HepG2 (cell line): ENCODE measurements at regions not wholly inside any gene's neighbourhood (a gene's known extent, or its start where the extent isn't known, plus 50 kb on each side); places are given as distances from the start of the nearest gene placed in this dataset.
"Not testable (repeated sequence)": the region's sequence is repeated elsewhere in the genome, so short reads cannot be mapped to it uniquely, and the experiment has no call there.

Experiments
- ATAC-seq: fragments of 200-7000 bp; cut with Tn5 transposase; 3 replicates; pipeline ENCODE4 v1.9.1; 2020; ENCODE audit warnings: mild to moderate bottlenecking, moderate library complexity
- BruUV-seq: library from RNA; stranded (reverse); fragments of 400-500 nt; replicated peaks from 2 replicates; lab custom pipeline; 2021; lab: Mats Ljungman, UMichigan
- CTCF ChIA-PET: fragments of 300-600 bp; formaldehyde crosslinking; extraction: SDS; loops from one replicate; lab custom pipeline; 2021; ENCODE audit warnings: low total read pairs, inconsistent platforms, low intra/inter-chr PET ratio; lab: Yijun Ruan, JAX
- POLR2A ChIA-PET: fragments of 350-600 bp; sonication (Branson Sonifier 250); formaldehyde crosslinking; loops from one replicate; lab custom pipeline; 2020; ENCODE audit warnings: antibody characterized with exemption, inconsistent platforms; lab: Yijun Ruan, JAX
- DNase-seq: peaks from one replicate; pipeline ENCODE4 v3.0.0-alpha.2; 2015; ENCODE audit warnings: low spot score
- FAIRE-seq: peaks from 3 replicates; lab custom pipeline; 2011; peaks lifted over from hg19 to GRCh38; lab: Jason Lieb, UNC
- H2AFZ ChIP-seq: one replicate; pipeline ENCODE4 v1.6.1; 2011; ENCODE audit warnings: low read length, inconsistent platforms
- H3K27ac ChIP-seq: fragments of 300-600 bp; 3 replicates; pipeline ENCODE4 v1.8.0; 2011; ENCODE audit warnings: mixed run types, mild to moderate bottlenecking, mixed read lengths, low read length, inconsistent platforms; ENCODE audit not compliant: insufficient read depth; ENCODE audit errors: extremely low read length
- H3K27me3 ChIP-seq, 2 experiments: fragments of 200-600 bp in 1 of 2; 2 replicates in 1 of 2; 3 replicates in 1 of 2; pipeline versions ENCODE4 v1.6.0 to v1.8.0; 2011; ENCODE audit warnings: low read length in 2 of 2, mild to moderate bottlenecking in 2 of 2, moderate library complexity in 2 of 2, inconsistent platforms in 1 of 2; ENCODE audit not compliant: insufficient read depth in 2 of 2, control insufficient read depth in 1 of 2
- H3K36me3 ChIP-seq, 2 experiments: fragments of 200-600 bp in 1 of 2; replicated peaks in 1 of 2; 2 replicates in 1 of 2; 3 replicates in 1 of 2; pipeline versions ENCODE4 v1.5.1 to v1.8.0; 2011; ENCODE audit warnings: low read length in 2 of 2, inconsistent platforms in 1 of 2; ENCODE audit not compliant: insufficient read depth in 2 of 2, control insufficient read depth in 1 of 2
- H3K4me1 ChIP-seq: 2 replicates; pipeline ENCODE4 v1.5.1; 2012; ENCODE audit warnings: low read length, inconsistent platforms; ENCODE audit not compliant: insufficient read depth
- H3K4me2 ChIP-seq: 2 replicates; pipeline ENCODE4 v1.6.0; 2011; ENCODE audit warnings: low read depth, low read length, inconsistent platforms
- H3K4me3 ChIP-seq, 3 experiments: fragments of 200-600 bp in 1 of 3; sonication (generic), shearing (Covaris generic) in 1 of 3; replicated peaks in 1 of 3; 2 replicates each; pipeline ENCODE4 v1.5.1; 2011 to 2016; ENCODE audit warnings: low read length in 3 of 3, inconsistent platforms in 2 of 3, low read depth in 2 of 3, mild to moderate bottlenecking in 2 of 3, control low read depth in 1 of 3, mixed read lengths in 1 of 3; ENCODE audit not compliant: insufficient read depth in 1 of 3
- H3K79me2 ChIP-seq: one replicate; pipeline ENCODE4 v1.6.1; 2011; ENCODE audit warnings: low read length, inconsistent platforms; ENCODE audit not compliant: insufficient read depth
- H3K9ac ChIP-seq: 2 replicates; pipeline ENCODE4 v1.6.0; 2011; ENCODE audit warnings: mild to moderate bottlenecking, low read depth, low read length, inconsistent platforms; ENCODE audit not compliant: insufficient read depth
- H3K9me3 ChIP-seq: 2 replicates; pipeline ENCODE4 v1.5.1; 2012; ENCODE audit warnings: mild to moderate bottlenecking, low read length
- H4K20me1 ChIP-seq: 2 replicates; pipeline ENCODE4 v1.6.0; 2011; ENCODE audit warnings: inconsistent platforms, mild to moderate bottlenecking, low read length, moderate library complexity; ENCODE audit not compliant: insufficient read depth
- CTCF ChIP-seq: sonication (generic); formaldehyde crosslinking; IDR thresholded peaks from 2 replicates; pipeline ENCODE4 v1.5.0; 2020; ENCODE audit warnings: mild to moderate bottlenecking, missing genetic modification reagents, moderate library complexity
- E2F5 ChIP-seq: sonication (generic); formaldehyde crosslinking; conservative IDR thresholded peaks from 2 replicates; pipeline ENCODE4 v1.4.0; 2020; ENCODE audit warnings: missing genetic modification reagents
- KLF6 ChIP-seq: IDR thresholded peaks from 2 replicates; pipeline ENCODE4 v1.8.0; 2016; ENCODE audit warnings: missing biosample characterization, missing genetic modification reagents
- MAFF ChIP-seq: IDR thresholded peaks from 2 replicates; pipeline ENCODE4 v1.6.1; 2011; ENCODE audit warnings: low read depth, low read length, improper control_type of control experiment
- MBD4 ChIP-seq: IDR thresholded peaks from 2 replicates; pipeline ENCODE4 v1.6.1; 2012; ENCODE audit warnings: low read length, inconsistent platforms, borderline replicate concordance
- MXI1 ChIP-seq: IDR thresholded peaks from 3 replicates; pipeline ENCODE4 v1.6.1; 2012; ENCODE audit warnings: low read depth, low read length, inconsistent platforms, borderline replicate concordance
- NFAT5 ChIP-seq: sonication (generic); formaldehyde crosslinking; IDR thresholded peaks from 2 replicates; pipeline ENCODE4 v1.4.0; 2020; ENCODE audit warnings: missing genetic modification reagents
- RXRB ChIP-seq: IDR thresholded peaks from 2 replicates; pipeline ENCODE4 v1.6.1; 2016; ENCODE audit warnings: borderline replicate concordance, missing genetic modification reagents, missing compliant biosample characterization
- ZNF143 ChIP-seq: sonication (generic); formaldehyde crosslinking; IDR thresholded peaks from 2 replicates; pipeline ENCODE4 v1.4.0; 2020; ENCODE audit warnings: missing genetic modification reagents
- ZNF367 ChIP-seq: sonication (generic); formaldehyde crosslinking; IDR thresholded peaks from 2 replicates; pipeline ENCODE4 v1.4.0; 2020; ENCODE audit warnings: missing genetic modification reagents, borderline replicate concordance
- WGBS: methylation state at CpG from one replicate; pipeline ENCODE4 v1.1.6; 2017; ENCODE audit warnings: low lambda C conversion rate; 5-methylcytosine and 5-hydroxymethylcytosine counted together
- in situ Hi-C: cut with HindIII; loops from 2 replicates; pipeline ENCODE4 v1.10.0; 2017; ENCODE audit warnings: low pct_unique_long_range_greater_than_20kb; ENCODE audit not compliant: extremely low pct_ligation_motif_present
- intact Hi-C: fragments of 100-400 bp; cut with micrococcal nuclease; formaldehyde crosslinking; loops from one replicate; pipeline ENCODE4 v1.10.0; 2022; ENCODE audit not compliant: unreplicated experiment

GRCh38 chr6:84835340-84835739, 70.9 kb upstream of the TBX18 start (continued):
- no peak for TF ChIP-seq CTCF (CRISPR knock-in tag)

GRCh38 chr6:84831924-84832323, 67.5 kb upstream of the TBX18 start:
- H3K4me3 ChIP-seq, H2AFZ ChIP-seq, H3K4me1 ChIP-seq, H3K9me3 ChIP-seq, DNase-seq, FAIRE-seq, H3K9ac ChIP-seq, H3K27me3 ChIP-seq, CTCF ChIA-PET, in situ Hi-C loops, H3K27ac ChIP-seq, BruUV-seq, H3K4me2 ChIP-seq, H3K36me3 ChIP-seq, H4K20me1 ChIP-seq, H3K79me2 ChIP-seq, intact Hi-C loops, POLR2A ChIA-PET, ATAC-seq: not testable (repeated sequence)
- 0% methylated on average over 3 of the region's 6 CpGs for WGBS

- Histone ChIP-seq H3K4me3 (no peak overlapping the region), H3K27me3 (no peaks in the 10 kb centered on the region), H4K20me1 (no peaks in the 10 kb centered on the region), H3K9ac (no peak overlapping the region), H3K9me3 (no peaks in the 10 kb centered on the region), H3K36me3 (no peaks in the 10 kb centered on the region), H3K27ac (no peak overlapping the region), H3K79me2 (no peaks in the 10 kb centered on the region), H3K4me1 (no peaks in the 10 kb centered on the region), H2AFZ (no peak overlapping the region), H3K4me2 (no peak overlapping the region)
- intact Hi-C loops = no loop called here
- in situ Hi-C loops = no loop called here
- BruUV-seq = no TSS peak
- POLR2A ChIA-PET = no interaction called here
- CTCF ChIA-PET = no interaction called here
- no peak for FAIRE-seq
- DNase-seq = no peak
- 4% methylated on average over 1 of the region's 1 CpG for WGBS
- ATAC-seq = no peak
- TF ChIP-seq ZNF367 (CRISPR knock-in tag) = no peak
- TF ChIP-seq RXRB (CRISPR knock-in tag) = no peak
- TF ChIP-seq MAFF = peak; percentile 95
- TF ChIP-seq MXI1 = no peak
- no peak for TF ChIP-seq E2F5 (CRISPR knock-in tag)
- TF ChIP-seq KLF6 (CRISPR knock-in tag) = no peak
- no peak for TF ChIP-seq NFAT5 (CRISPR knock-in tag)
- no peak for TF ChIP-seq MBD4
- no peak for TF ChIP-seq ZNF143 (CRISPR knock-in tag)
These were observed 61.1 kb upstream of the TBX18 start for GRCh38 chr6:84825461-84825860.
